ENCODE measurements at regions not wholly inside any gene's neighbourhood (a gene's known extent, or its start where the extent isn't known, plus 50 kb on each side); places are given as distances from the start of the nearest gene placed in this dataset.

DNA sequence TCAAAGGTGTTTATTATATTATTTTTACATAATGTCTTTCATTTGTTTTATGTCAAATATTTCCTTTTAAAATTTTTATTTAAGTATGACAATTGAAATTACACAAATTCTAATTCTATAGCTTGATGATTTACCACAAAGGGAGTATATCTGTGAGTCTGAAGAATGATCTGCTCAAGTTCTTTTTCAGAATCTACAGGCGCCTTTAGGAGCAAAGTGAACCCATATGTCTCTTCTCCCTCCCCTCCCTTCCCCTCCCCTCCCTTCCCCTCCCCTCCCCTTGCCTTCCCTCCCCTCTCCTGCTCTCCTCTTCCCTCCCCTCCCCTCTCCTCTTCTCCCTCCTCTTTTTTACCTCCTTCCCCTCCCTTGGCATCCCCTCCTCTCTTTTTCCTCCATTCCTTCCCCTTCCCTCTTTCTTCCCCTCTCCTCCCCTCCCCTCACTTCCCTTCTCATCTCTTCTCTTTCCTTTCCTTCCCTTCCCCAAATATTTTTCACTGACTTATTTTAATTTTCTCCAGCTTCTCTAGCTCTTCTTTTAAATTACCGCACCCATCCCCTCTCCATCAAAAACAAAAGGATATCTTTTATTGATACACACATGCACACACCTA, 495.3 kb upstream of the PIK3R1 start:
- TF ChIP-seq CTCF (IDR thresholded peaks at IDR 0.05 in 2 of 3, conservative IDR thresholded peaks at IDR 0.05 in 1 of 3; ENCODE audit: borderline replicate concordance in 1 of 3, insufficient read depth in 1 of 3, low read depth in 2 of 3, low read length in 2 of 3) (no peak), EZH2 (IDR thresholded peaks at IDR 0.05) (no peak), REST (IDR thresholded peaks at IDR 0.05; ENCODE audit: low read depth) (no peak), SIN3A (IDR thresholded peaks at IDR 0.05; ENCODE audit: low read depth) (no peak), POLR2A (IDR thresholded peaks at IDR 0.05; ENCODE audit: borderline replicate concordance, extremely low read depth, insufficient read depth, insufficient read length) (no peak)
- TF ChIP-seq, protein P1, sequence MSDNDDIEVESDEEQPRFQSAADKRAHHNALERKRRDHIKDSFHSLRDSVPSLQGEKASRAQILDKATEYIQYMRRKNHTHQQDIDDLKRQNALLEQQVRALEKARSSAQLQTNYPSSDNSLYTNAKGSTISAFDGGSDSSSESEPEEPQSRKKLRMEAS (IDR thresholded peaks at IDR 0.05), result no peak
